OCI-LY7 (cell line): ENCODE measurements at regions not wholly inside any gene's neighbourhood (a gene's known extent, or its start where the extent isn't known, plus 50 kb on each side); places are given as distances from the start of the nearest gene placed in this dataset.

Experiments
- CTCF ChIP-seq: fragments of 200-600 bp; sonication (generic); conservative IDR thresholded peaks from 2 replicates; pipeline ENCODE4 v1.5.1; 2014; ENCODE audit warnings: mild to moderate bottlenecking, antibody characterized with exemption, low read length, moderate library complexity, mixed read lengths
- EZH2phosphoT487 ChIP-seq: fragments of 200-600 bp; sonication (generic); IDR thresholded peaks from 2 replicates; pipeline ENCODE4 v1.6.1; 2018; ENCODE audit warnings: low read depth, borderline replicate concordance, mild to moderate bottlenecking, mixed run types, antibody characterized with exemption, low read length, moderate library complexity, mixed read lengths

- no peak for TF ChIP-seq CTCF
- no peak for TF ChIP-seq EZH2phosphoT487
Observed at GRCh38 chrX:148416142-148416541, 84.3 kb upstream of the AFF2 start.
